HL-60/S4 (cell line): ENCODE measurements at regions not wholly inside any gene's neighbourhood (a gene's known extent, or its start where the extent isn't known, plus 50 kb on each side); places are given as distances from the start of the nearest gene placed in this dataset.

ENCODE experiments used
- in situ Hi-C: fragments of 300-500 bp; cut with MboI; formaldehyde crosslinking; loops from 2 replicates; pipeline ENCODE4 v1.14.3; 2022; ENCODE audit warnings: low sequenced_read_pairs

DNA sequence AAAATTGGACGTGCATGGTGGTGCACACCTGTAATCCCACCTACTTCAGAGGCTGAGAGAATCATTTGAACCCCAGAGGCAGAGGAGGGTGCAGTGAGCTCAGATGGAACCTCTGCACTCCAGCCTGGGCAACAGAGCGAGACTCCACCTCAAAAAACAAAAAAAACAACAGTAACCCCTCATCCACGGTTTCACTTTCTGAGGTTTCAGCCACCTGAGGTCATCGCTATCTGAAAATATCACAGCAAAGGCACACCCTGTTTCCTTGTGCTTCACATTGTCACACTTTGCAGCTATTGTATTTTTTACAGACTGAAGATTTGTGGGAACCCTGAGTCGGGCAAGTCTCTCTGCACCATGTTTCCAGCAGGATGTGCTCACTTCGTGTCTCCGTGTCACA lies 54.1 kb upstream of the FOXQ1 start:
- in situ Hi-C loops, result no loop called here

DNA sequence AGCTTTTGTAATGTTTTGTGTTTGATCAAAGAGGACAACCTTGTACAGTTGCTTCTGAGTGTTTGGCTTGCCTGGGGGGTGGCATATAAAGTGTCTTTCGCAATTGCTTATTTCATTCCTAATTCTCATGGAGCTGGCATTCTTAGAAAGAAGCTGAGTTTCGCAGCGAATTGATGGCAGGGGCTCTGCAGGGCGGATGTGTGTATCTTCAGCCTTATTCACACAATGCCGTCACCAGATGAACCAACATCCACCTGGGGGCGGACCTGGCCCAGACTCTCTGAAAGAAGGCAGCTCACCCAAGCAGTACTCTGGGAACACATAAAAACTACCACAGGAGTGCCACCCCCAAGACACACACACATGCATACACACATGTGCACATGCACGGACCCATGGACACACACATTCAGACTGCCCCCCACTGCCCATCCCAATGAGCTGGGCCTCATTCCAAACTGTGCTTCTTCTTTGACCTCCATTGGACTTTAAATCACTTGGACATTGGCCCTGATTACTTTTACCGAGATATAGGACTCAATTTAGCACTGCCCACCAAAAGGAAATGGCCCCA lies 55.4 kb upstream of the FOXQ1 start:
- in situ Hi-C loops, result no loop called here

DNA sequence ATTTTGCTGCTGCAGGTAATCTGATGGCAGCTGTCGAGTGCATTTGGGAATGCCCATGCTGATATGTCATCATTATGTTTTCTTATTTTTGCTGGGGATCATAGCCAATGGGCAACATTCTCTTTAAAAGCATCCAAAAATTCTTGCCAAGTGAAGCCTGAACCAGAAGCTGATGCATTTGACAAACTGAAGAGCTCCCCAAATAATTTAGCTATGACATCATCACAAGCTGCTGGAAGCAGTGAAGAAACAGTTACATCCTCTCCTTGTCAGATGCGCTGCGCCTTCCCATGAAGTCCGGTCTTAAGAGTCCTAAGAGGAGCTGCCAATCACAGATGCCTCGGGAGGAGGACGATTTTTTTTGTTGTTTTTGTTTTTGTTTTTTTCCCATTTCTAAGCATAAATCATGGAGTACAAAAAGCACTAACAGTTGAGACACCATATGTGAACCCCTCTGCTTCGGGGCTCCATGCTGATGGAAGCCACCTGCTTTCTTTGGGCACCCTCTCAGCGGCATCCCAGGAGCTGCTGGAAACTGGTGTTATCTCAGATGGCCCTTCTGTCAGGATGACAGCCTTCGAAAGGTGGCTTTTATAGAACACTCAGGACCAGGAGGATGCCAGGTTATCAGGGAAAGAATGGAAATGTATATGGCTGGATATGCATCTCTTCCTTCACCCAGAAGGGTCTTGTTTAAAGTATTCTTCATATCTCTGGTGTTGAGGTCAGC lies 56.1 kb upstream of the FOXQ1 start:
- in situ Hi-C loops, result no loop called here

DNA sequence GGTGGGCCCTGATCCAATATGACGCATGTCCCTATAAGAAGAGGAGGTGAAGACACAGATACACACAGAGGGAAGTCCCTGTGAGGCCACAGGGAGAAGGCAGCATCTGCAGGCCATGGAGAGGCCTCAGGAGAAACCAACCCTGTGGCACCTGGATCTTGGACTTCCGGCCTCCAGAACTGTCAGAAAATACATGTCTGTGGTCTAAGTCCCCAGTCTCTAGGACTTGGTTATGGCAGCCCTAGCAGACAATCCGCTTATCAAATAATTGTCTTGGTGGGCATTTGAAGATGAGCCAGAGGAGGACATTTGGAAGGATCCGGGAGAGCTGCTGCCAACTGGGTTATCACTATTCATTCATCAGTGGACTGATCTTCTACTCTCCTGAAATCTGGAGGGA lies 57.6 kb upstream of the FOXQ1 start:
- in situ Hi-C loops, result no loop called here

DNA sequence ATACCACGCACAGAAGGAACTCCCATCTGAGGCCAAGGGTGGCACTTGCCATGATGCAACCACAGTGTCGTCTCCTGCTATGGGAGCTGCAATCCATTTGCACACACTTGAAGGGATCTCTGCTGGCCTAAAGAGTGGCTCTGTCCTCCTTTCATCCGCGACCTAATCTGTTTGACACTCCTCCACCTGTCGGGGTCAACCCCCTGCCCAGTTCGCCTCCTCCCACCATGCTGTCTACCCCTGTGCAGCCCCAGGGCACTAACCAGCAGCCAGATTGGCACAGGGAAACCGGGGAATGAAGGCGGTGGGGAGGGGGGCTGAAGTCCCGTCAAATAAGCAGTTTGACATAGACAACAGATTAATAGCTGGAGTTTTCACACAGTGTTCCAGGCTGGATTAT lies 58.1 kb upstream of the FOXQ1 start:
- in situ Hi-C loops, result no loop called here

DNA sequence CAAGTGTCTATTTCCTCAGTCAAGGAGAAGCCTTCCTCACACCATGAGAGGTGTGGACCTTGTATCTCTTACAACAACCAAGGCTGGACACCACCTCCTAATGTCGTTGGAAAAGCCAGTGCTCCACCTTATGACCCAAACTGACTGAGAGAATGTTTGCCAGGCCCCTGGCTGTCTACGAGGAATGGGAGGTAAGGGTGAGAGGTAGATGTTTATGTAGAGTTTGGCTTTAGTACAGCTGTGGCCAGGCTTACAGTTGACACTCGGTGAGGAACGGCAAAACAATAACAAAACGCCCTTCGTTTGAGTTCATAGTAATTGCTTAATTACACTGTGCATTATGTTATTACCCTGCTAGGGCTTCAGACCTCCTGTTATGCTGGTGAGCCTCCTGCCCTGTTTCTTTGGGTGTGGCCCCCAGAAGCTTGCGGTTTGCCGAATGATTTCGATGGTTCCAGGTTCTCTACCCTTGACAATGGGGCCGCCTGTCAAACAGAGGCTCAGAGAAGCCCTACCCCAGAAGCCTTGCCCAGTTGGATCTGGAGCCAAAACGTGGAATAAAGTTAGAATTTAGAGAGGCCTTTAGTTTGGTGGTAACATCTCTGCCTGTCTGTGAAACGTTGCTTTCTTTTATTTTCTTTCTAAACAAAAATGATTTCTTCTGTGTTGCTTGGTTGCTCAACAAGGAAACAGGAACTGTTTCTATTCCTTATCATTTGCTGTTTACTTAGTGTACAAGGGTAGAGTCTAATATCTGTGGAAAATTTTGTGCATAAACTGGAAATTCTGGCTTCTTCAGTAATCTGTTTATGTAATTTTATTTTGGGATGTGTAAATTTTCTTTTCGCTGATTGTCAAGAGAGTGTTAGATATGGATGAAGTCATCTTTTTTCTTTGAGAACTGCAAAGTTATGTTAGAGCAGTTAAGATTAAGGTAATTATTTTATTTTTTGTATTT lies 60.4 kb upstream of the FOXQ1 start:
- in situ Hi-C loops, result no loop called here

DNA sequence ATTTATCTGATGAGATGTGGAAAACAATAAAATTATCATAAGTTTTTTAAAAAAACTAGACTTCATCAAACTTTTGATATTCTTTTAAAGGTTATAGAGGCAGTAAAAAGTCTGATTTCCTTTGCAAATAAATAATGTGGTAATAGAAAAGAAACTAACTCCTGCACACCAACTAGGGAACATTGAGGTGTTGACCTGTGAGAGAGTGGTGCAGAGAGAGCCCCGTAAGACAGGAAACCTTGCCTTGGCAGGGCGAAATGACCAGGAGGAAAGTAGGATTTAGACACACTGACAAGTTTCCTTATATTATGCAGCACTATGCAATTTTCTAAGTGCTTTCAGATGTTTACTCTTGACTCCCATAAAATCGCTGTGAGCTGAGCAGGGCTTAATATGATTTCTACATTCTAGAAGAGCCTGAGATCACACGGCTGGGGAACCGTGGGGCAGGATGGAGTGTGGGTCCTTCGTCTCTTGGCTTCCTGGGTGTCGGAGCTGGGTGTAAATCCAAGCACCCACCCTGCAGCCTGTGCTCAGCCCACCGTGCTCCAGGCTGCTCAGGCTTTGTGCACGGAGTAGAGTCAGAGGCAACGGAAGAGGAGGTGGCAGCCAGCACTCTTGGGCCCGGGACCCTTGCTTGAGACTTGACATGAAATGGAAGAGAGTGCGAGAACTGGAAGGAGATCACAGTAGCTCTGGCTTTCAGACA lies 61.3 kb upstream of the FOXQ1 start:
- in situ Hi-C loops, result no loop called here

DNA sequence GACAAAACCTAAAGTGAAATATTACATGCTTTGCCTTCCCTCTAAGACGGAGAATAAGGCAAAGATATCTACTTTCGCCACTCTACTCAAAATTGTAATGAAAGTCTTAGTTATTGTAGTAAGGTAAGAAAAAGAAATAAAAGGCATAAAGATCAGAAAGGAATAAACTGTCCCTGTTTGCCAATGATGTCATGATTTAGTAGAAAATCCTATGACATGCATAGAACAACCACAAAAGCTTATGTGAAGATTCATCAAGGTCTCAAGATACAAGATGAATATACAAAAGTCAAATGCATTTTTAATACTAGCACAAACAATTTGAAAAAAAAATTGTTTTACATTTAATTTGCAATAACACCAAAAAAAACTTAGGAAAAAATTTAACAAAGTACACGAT lies 64.0 kb upstream of the FOXQ1 start:
- in situ Hi-C loops, result no loop called here

DNA sequence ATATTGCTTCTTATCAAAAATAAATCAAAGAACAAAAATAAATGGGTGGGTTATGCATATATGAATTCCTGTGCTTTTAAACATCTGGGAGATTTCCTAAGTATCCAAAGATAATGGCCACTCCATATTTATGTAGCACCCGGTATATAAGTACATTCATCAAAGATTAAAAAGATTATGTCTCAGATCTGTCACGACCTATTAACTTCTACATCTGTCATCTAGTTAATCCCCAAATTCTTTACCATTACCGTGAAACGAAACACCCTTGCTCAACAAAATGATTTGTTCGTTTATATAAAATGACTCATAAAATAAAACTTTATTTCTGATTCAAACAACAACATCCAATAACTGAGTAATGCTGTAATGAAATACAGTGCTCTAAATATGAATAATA lies 64.8 kb upstream of the FOXQ1 start:
- in situ Hi-C loops, result no loop called here

DNA sequence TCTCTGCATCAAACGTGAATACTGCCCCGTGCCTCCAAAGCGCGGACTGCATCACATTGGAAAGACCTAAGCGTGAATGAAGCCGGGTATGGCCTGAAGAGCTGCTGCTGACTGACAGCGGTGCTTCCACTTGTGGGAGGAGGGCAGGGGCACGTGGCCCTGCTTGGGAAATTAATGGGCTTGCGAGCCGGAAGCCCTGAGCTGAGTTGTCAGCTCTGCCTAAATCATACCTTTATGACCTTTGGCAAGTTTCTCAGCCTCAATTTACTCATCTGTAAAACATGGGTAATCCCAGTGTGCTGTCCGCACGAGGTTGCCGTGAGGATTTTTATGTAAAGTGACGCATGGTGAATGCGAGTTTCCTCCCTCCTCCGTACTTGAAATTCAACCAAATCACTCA lies 67.0 kb upstream of the FOXQ1 start:
- in situ Hi-C loops, result no loop called here

DNA sequence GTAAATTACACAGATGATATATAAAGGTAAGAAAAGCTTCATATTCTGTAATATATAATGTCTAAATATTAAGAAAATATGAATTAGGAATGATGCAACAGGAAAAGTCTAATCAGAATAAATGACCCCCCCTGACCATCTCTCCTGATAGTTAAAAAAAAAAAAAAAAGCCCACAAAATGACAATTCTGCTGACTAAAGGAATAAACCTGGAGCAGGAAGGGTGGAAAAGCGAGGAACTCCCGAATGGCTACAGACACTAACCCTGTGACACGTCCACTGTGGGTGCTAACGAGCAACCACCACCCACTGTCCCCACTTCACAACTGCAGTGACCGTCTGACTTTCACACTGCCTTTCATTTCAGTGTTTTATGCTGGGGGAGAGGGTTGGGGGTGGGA lies 67.6 kb upstream of the FOXQ1 start:
- in situ Hi-C loops, result no loop called here

DNA sequence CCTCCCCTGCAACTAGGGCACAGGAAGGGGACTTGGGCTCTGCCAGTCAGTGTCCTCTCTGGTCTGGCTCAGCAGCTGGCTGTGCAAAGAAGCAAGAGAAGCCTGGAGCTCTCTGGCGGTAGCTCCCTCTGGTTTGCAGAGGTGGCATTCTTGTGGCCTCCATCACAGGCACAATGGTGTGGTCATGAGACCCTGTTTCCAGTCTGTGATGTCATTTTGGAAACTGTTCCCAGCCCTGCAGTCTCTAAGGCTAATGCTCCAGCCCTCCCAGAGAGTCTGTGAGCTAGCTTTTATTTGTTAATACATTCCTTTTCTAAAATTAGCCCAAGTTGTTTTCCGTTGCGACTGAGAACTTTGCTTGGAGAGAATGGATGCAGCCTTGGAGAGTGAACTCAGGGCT lies 69.5 kb upstream of the FOXQ1 start:
- in situ Hi-C loops, result no loop called here

DNA sequence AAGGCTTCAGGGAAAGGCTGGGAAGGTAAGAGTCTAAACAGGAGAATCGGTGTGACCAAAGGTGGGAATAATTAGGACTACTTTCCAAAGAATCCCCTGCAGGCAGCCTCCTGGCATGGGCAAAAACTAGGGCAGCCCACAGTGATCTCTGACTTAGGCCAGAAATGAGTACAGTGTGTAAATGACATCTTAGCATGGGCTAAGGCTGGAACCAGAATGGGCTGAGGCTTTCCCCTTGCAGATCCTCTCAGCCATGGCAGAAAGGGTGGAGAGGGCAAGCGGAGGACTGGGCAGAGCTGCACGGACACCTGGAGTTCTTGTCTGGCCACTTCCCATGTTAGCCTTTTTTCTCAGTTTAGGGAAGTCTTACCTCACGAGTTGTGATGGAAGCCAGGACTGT lies 69.9 kb upstream of the FOXQ1 start:
- in situ Hi-C loops, result no loop called here

DNA sequence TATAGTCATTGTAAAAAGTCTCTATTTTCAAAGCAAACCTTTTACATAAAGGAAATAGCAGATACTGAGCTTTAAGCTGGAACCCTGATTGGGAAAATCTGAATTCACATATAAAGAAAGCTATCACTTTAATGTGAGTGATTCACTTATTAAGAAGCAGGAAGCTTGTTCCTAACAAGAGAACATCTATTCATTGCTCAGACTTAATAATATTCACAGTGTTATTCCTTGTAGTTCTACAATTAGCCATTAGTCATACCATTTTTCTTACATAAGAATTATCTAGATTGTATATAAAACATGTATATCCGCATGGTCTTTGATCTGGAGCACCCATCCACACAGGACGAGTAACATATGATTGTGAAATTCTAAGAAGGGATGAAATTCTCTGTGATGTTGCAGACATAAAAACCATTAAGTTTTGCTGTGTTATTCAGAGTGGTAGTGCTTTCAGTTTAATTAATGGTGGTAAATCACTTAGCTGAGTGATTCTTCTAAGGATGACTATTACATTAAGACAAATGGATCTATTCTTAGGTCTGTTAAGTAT lies 71.1 kb upstream of the FOXQ1 start:
- in situ Hi-C loops, result no loop called here

DNA sequence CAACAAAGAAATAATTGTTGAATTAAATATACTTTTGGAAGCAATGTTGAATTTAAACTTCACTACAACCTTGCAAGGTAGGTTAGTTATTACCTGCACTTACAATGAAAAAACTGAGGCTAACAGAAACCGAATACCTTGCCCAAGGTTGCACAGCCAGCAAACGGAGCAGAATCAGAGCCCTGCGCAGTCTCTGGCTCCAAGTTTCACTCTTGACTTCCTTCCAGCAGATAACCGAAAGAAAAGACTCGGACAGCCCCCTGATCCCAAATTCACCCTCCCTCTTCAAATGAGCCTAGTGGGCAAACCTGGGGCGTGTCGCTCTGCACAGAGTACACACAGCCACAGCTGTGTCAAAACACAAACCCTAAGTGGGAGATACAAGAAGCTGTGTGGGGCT lies 72.1 kb upstream of the FOXQ1 start:
- in situ Hi-C loops, result no loop called here

DNA sequence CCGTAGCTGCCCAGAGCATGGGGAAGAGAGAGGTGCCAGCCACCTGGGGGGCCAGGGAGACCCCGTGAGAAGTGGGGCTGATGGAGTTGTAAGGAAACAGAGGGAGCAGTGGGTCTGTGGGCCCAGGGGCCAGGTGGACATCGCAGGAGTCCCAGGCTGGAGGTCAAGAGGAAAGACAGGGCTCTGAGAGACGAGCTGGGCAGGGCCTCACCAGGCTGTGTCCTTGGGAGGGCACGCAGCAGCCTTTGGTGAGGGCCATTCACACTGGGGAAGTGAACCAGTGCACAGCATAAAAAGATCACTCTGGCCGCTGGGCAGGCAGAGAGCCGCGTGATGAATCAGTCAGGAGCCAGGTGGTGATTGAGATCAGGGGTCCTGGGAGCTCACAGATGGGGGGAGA lies 73.9 kb upstream of the FOXQ1 start:
- in situ Hi-C loops, result no loop called here

DNA sequence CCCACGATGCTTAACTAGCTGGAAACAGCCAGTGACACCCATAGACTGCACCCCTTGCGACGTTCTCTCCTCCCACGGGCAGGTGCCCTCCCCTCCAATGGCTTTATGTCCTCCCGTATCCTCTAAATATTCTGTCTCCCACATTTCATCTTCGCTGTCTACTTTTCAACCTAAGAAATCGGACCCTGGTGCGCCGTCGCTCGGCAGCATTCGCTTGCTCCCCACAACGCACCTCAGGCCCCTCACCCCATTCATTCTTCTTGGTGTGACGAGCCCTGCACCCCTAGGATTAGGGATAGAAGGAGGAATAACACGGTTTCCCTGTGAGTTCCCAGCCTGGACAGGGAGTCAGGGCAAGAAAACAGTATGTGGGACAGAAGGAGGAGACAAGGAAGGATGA lies 74.3 kb upstream of the FOXQ1 start:
- in situ Hi-C loops, result no loop called here

DNA sequence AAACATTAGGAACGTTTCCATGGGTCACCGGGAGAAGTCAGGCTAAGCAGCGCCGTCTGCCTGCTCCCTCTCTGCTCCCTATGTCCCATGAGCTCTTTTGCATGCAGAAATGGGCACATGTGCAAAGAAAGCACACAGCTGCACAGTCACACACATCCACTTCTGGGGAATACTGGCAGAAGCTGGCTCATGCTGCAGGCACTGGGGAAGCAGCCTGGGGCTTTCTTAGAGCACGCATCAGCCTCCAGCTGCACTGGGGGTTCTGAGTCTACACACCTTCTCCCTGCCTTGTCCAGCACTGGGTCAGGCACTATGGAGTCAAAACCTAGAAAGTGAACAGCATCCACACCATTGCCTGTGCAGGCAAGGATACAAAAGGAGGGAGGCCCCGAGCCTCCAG lies 76.1 kb upstream of the FOXQ1 start:
- in situ Hi-C loops, result no loop called here

DNA sequence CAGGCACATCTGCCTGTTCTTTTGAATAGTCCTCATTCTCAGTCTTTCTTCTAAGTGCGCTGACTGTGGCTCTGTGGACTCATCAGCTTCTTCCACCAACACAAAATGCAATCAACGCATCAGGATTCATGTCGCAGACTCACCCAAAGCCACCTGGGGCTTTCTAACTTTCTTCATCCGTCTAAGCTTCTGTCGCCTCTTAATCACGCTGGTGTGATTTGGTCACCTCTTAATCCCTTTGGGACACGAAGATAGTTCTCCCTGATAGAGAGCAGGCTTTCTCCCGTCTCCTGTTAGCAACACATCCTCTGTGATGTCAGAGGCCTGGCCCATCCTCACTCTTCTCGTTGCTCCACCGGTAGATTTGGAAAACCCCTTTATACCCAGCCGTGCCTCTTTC lies 78.0 kb upstream of the FOXQ1 start:
- in situ Hi-C loops, result no loop called here

DNA sequence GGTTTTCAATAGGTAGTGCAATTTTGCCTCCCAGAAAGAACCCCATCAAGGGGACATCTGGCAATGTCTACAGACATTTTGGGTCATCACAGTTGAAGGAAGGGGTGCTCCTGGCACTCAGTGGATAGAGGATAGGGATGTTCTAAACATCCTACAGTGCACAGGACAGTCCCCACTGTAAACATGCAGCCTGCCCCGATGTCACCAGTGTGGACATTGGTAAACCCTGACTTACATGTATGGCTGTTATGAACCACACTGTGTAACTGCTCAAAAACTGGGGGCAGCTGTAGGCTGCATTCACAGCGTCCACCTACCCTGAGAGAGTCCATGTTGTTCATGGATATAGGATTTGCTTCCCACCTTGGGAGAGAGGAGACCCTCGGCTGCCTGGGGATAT lies 79.3 kb upstream of the FOXQ1 start:
- in situ Hi-C loops, result no loop called here

DNA sequence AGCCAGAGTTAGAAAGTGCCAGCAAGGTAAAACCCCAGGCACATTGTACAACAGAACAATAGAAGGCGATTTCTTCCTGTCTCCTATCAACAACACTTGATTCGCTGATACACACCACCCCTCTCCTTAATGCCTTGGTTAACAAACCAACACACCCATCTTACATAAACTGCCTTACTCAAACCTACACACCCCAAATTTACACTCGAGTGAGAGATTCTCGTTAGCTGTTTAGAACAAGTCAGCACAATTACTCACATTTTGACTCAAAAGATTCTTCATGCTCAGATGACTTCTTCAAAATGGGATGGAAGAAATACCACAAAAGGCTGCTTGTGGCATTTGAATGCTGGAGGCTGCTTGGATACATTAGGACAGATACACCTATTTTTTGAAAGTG lies 80.0 kb upstream of the FOXQ1 start:
- in situ Hi-C loops, result no loop called here
